GM12892 (cell line): ENCODE measurements at regions not wholly inside any gene's neighbourhood (a gene's known extent, or its start where the extent isn't known, plus 50 kb on each side); places are given as distances from the start of the nearest gene placed in this dataset.

Source experiments
- POLR2A ChIP-seq: IDR thresholded peaks from 2 replicates; pipeline ENCODE4 v1.6.1; 2011; ENCODE audit warnings: low read depth, low read length, control low read depth
- POLR2AphosphoS5 ChIP-seq: IDR thresholded peaks from 2 replicates; pipeline ENCODE4 v1.6.1; 2011; ENCODE audit warnings: low read depth, low read length, control low read depth
- TAF1 ChIP-seq: IDR thresholded peaks from 2 replicates; pipeline ENCODE4 v1.6.1; 2011; ENCODE audit warnings: low read depth, mild to moderate bottlenecking, control low read depth, low read length, borderline replicate concordance

DNA sequence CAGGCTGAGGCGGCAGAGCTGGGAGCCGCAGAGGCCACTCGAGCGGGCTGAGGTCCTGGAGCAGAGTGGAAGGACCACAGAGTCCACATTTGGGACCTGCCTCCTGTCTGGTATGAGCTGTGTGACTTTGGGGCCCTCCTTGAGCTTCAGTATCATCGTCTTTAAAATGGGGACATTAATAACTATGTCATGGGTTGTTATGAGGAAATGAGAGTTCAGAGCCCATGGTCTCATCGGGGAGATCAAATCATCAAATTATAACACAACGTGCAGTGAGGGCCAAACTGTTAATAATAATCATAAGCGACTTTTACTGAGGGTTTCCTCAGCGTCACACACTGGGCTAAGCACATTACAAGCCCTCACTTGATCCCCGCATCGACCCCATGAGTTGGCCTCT is 49.9 kb upstream of the CCDC167 start:
- no peak for TF ChIP-seq POLR2A
- no peak for TF ChIP-seq POLR2AphosphoS5
- no peak for TF ChIP-seq TAF1
